Effector memory CD4-positive, alpha-beta T cell (primary cell): ENCODE measurements at regions not wholly inside any gene's neighbourhood (a gene's known extent, or its start where the extent isn't known, plus 50 kb on each side); places are given as distances from the start of the nearest gene placed in this dataset.

ENCODE experiments used
- DNase-seq, 3 donors: peaks; one replicate each; pipeline ENCODE4 v3.0.0-alpha.2; 2020
- H3K27ac ChIP-seq: 2 replicates; pipeline ENCODE4 v1.7.0; 2013; ENCODE audit warnings: mild to moderate bottlenecking, low read length, moderate library complexity; ENCODE audit not compliant: insufficient read depth, poor library complexity, severe bottlenecking
- H3K27me3 ChIP-seq: replicated peaks from 2 replicates; pipeline ENCODE4 v1.7.0; 2013; ENCODE audit warnings: mild to moderate bottlenecking, low read length; ENCODE audit not compliant: insufficient read depth, control insufficient read depth, poor library complexity, severe bottlenecking
- H3K36me3 ChIP-seq: 2 replicates; pipeline ENCODE4 v1.7.0; 2013; ENCODE audit warnings: mild to moderate bottlenecking, low read length, moderate library complexity; ENCODE audit not compliant: control insufficient read depth, insufficient read depth
- H3K4me1 ChIP-seq: 2 replicates; pipeline ENCODE4 v1.7.0; 2013; ENCODE audit warnings: low read length, mild to moderate bottlenecking; ENCODE audit not compliant: control insufficient read depth, insufficient read depth, poor library complexity, severe bottlenecking
- H3K4me3 ChIP-seq: 2 replicates; pipeline ENCODE4 v1.7.0; 2013; ENCODE audit warnings: low read length, low read depth, mild to moderate bottlenecking; ENCODE audit not compliant: insufficient read depth, poor library complexity, severe bottlenecking
- H3K9me3 ChIP-seq: 2 replicates; pipeline ENCODE4 v1.7.0; 2013; ENCODE audit warnings: mild to moderate bottlenecking, low read length, moderate library complexity; ENCODE audit not compliant: control insufficient read depth

DNA sequence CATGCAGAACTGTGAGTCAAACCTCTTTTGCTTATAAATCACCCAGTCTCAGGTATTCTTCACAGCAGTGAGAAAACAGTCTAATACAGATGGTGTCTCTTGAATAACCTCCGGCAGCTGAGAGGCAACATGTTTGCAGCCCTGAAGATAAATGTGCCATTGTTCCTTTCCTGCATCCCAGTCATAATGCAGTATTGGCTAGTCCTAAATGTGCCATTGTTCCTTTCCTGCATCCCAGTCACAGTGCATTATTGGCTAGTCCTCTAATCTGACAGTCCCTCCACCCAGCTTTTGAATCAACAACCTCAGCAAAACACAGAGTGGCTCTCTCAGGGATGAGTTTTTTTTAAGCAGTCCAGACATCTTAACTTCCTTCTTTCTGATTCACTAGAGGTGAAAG, 550.7 kb downstream of the RIT2 start:
- H3K27ac ChIP-seq, result no peak overlapping the region
- no peaks in the 10 kb centered on the region for H3K4me1 ChIP-seq
- H3K9me3 ChIP-seq, result no peaks in the 10 kb centered on the region
- H3K36me3 ChIP-seq, result no peaks in the 10 kb centered on the region
- H3K27me3 ChIP-seq, result no peaks in the 10 kb centered on the region
- H3K4me3 ChIP-seq, result no peak overlapping the region
- DNase-seq, result no peak

DNA sequence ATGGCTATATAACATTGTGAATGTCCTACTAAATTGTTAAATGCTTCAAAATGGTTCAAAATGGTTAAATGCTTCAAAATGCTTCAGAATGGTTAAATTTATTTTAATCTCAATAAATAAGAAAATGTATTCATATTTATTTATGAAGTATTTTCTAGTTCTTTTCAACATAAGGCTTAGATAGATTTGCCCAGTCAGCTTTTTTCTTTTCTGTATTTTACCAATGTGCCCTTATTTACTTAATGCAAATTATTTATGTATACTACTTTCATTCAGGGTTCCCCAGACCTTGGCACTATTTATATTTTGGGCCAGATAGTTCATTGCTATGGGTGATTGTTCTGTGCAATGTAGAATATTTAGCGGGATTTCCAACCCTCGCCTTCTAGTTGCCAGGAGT, 546.7 kb downstream of the RIT2 start:
- Histone ChIP-seq H3K27me3 (no peaks in the 10 kb centered on the region), H3K4me1 (no peaks in the 10 kb centered on the region), H3K9me3 (no peaks in the 10 kb centered on the region), H3K36me3 (no peaks in the 10 kb centered on the region), H3K27ac (no peak overlapping the region), H3K4me3 (no peak overlapping the region)
- DNase-seq, result no peak

DNA sequence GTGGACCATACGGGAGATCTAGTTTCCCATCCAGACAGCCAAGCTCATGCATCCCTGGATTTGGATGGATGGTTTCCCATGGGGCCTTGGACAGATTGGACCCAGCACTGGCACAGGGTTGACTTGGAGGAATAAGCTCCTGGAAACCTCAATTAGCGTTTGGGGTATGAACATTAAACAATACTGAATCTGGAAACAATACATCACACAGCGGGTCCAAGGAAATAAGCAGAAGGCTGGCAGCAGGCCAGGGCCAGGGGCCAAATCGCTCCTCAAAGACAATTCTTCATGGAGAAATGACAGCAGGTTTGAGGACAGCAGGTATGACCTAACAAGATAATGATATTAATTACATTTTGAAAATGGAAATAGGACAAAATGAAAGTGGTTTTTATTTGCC, 540.6 kb downstream of the RIT2 start:
- no peak for DNase-seq

DNA sequence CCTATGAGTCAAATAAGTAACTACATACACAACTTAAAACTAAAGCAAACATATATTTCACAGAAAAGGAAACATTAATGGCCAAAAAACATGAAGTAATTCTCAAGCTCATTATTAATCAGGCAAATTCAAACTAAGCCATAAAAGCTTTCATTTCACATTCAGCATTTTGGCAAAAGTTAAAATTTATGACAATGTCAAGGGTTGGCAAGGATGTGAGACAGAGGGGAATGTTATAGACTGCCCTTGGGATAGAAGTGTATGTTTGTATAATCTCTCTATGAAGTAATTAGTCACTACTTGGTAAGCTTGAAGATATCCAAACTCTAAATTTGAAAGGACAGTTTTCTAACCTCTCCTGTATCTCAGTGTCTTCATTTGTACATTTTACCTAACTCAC, 539.4 kb downstream of the RIT2 start:
- Histone ChIP-seq H3K36me3 (no peaks in the 10 kb centered on the region), H3K9me3 (no peaks in the 10 kb centered on the region), H3K27ac (no peak overlapping the region), H3K27me3 (no peaks in the 10 kb centered on the region), H3K4me3 (no peak overlapping the region), H3K4me1 (no peaks in the 10 kb centered on the region)
- DNase-seq, result no peak

More for the DNA sequence above, 540.6 kb downstream of the RIT2 start:
- Histone ChIP-seq H3K27ac (no peak overlapping the region), H3K4me1 (no peaks in the 10 kb centered on the region), H3K27me3 (no peaks in the 10 kb centered on the region), H3K9me3 (no peaks in the 10 kb centered on the region), H3K4me3 (no peak overlapping the region), H3K36me3 (no peaks in the 10 kb centered on the region)

DNA sequence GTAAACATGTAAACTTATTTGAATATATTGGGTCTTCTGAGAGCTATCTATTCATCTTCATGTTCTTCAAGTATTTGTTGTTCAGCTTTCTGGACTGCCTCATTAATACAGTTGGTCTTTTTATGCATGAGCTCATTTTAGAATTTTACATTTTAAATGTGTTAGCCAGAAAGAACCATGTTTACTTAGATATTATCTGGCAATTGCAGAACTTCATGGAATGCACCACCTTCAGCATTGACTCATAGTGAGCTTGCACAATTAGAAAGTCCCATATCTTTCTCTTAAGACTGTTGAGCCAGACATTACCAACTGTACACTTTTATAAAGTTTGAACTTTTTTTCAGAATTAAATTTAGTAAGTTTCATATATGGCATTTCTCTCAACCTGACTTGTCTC, 536.7 kb downstream of the RIT2 start:
- Histone ChIP-seq H3K27me3 (no peaks in the 10 kb centered on the region), H3K4me3 (no peak overlapping the region), H3K27ac (no peak overlapping the region), H3K9me3 (no peaks in the 10 kb centered on the region), H3K36me3 (no peaks in the 10 kb centered on the region), H3K4me1 (no peaks in the 10 kb centered on the region)
- DNase-seq, result no peak

DNA sequence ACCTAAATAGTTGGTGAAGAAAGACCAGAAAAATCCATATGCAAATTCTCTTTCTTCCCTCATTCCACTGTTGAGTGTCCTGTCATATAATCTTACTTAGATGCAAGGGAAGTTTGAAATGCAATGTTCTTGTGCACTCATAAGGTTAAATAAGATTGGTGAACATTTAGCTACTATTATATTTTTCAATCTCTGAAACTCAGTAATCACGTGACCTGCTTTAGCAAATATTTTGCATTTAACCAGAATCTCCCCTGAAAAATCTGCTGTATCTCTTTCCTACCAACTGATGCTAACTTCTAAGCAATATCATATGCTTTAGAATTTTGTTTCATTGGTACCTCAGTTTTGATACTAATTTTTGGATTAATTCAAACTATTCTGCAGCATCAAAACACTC, 533.2 kb downstream of the RIT2 start:
- Histone ChIP-seq H3K27me3 (no peaks in the 10 kb centered on the region), H3K36me3 (no peaks in the 10 kb centered on the region), H3K9me3 (no peaks in the 10 kb centered on the region), H3K4me1 (no peaks in the 10 kb centered on the region), H3K27ac (no peak overlapping the region), H3K4me3 (no peak overlapping the region)
- no peak for DNase-seq

DNA sequence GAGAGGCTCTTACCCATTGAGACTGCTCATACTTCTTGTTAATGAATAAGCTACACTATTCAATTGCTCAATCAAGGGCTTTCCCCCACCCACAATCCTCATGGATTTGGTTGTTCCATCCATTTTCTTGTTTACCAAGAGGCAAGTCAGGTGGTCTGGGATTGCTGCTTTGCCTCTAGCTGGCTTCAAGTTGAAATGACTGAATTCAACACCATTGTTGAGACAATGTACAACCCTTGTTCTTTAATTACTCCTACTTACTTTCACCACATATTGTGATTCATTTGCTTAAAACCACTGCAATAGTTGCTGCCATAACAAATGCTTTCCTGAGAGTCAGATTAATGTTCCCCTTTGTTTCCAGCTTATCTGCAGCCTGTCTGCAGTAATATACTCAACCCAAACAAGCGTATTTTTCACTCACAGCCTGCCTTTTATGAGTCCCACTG, 532.2 kb downstream of the RIT2 start:
- DNase-seq, result no peak
- no peaks in the 10 kb centered on the region for H3K27me3 ChIP-seq
- H3K4me3 ChIP-seq, result no peak overlapping the region
- H3K9me3 ChIP-seq, result no peaks in the 10 kb centered on the region
- H3K4me1 ChIP-seq, result no peaks in the 10 kb centered on the region
- H3K27ac ChIP-seq, result no peak overlapping the region
- H3K36me3 ChIP-seq, result no peaks in the 10 kb centered on the region

DNA sequence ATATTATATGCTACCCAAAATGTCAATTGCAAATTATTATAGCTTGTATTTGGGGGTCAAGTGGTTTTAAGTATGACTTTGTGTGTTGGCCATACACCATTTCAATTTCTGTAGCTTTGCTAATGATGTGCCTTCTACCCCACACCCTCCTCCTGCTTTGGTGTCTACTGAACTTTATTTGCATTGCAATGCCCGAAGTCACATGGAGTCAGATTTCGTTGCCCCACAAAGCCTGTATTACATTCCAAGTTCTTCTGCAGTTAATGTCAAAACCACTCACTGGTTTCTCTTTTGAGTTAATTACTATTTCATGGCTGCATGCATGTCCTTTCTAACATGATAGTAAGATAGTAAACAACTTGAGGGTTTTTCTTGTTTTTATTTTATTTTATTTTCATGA, 528.9 kb downstream of the RIT2 start:
- H3K27ac ChIP-seq, result no peak overlapping the region
- no peaks in the 10 kb centered on the region for H3K36me3 ChIP-seq
- no peaks in the 10 kb centered on the region for H3K9me3 ChIP-seq
- no peaks in the 10 kb centered on the region for H3K27me3 ChIP-seq
- DNase-seq, result no peak
- no peak overlapping the region for H3K4me3 ChIP-seq
- H3K4me1 ChIP-seq, result no peaks in the 10 kb centered on the region

DNA sequence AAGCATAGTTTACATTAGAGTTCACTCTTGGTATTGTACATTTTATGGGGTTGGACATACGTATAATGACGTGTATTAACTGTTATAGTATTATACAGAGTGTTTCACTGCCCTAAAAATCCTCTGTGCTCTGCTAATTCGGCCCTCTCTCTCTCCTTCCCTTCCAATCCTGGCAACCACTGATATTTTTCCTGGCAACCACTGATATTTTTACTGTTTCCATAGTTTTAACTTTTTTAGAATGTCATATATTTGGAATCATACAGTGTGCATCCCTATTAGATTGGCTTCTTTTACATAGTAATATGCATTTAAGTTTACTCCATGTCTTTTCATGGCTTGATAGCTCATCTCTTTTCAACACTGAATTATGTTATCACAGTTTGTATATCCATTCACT, 526.7 kb downstream of the RIT2 start:
- no peak for DNase-seq
- H3K27ac ChIP-seq, result no peak overlapping the region

DNA sequence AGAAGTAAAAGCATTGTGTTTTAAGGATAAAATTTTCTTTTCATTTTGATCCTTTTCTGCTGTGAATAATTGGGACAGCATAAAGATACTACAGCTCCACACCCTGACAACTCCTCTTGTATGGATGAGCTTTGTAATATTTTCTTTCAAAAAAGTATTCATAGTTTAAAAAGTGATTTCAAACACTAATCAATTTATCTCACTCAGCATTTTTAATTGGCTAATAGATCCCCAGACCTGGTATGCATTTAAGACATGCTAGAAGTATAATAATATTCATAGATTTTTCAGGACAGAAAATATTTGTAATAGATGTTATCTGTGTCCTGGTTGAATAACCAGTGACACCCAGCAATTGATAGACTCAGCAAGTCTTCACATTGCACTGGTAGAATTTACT, 510.7 kb downstream of the RIT2 start:
- no peaks in the 10 kb centered on the region for H3K27me3 ChIP-seq
- DNase-seq, result no peak
- no peaks in the 10 kb centered on the region for H3K4me1 ChIP-seq
- no peaks in the 10 kb centered on the region for H3K36me3 ChIP-seq
- no peak overlapping the region for H3K27ac ChIP-seq
- H3K4me3 ChIP-seq, result no peak overlapping the region
- H3K9me3 ChIP-seq, result no peaks in the 10 kb centered on the region

More for the DNA sequence above, 526.7 kb downstream of the RIT2 start:
- no peaks in the 10 kb centered on the region for H3K27me3 ChIP-seq
- no peaks in the 10 kb centered on the region for H3K4me1 ChIP-seq
- H3K9me3 ChIP-seq, result no peaks in the 10 kb centered on the region
- no peaks in the 10 kb centered on the region for H3K36me3 ChIP-seq
- H3K4me3 ChIP-seq, result no peak overlapping the region
